Transverse colon (tissue), 4 donors: ENCODE measurements at regions not wholly inside any gene's neighbourhood (a gene's known extent, or its start where the extent isn't known, plus 50 kb on each side); places are given as distances from the start of the nearest gene placed in this dataset.

Experiments
- CTCF ChIP-seq, 5 experiments: fragments of 200-600 bp in 3 of 5; fragments of 450-650 bp in 2 of 5; sonication (generic) in 3 of 5; IDR thresholded peaks; 1 replicate in 2 of 5; 2 replicates in 3 of 5; pipeline ENCODE4 v1.5.1; 2016 to 2017; ENCODE audit warnings: antibody characterized with exemption in 5 of 5, inconsistent platforms in 3 of 5, mild to moderate bottlenecking in 2 of 5, moderate library complexity in 1 of 5
- EP300 ChIP-seq: sonication (generic); formaldehyde crosslinking; IDR thresholded peaks from one replicate; pipeline ENCODE4 v1.6.1; 2017; ENCODE audit warnings: antibody characterized with exemption, low read depth
- POLR2A ChIP-seq: fragments of 450-650 bp; IDR thresholded peaks from one replicate; pipeline ENCODE4 v1.6.1; 2016; ENCODE audit warnings: antibody characterized with exemption, mild to moderate bottlenecking, moderate library complexity
- POLR2AphosphoS5 ChIP-seq, 3 donors: sonication (generic); formaldehyde crosslinking; IDR thresholded peaks; one replicate each; pipeline ENCODE4 v1.6.1; 2016; ENCODE audit warnings: antibody characterized with exemption in 3 of 3

GRCh38 chr17:70533427-70533826, 364.1 kb downstream of the KCNJ2 start:
- TF ChIP-seq CTCF (IDR thresholded peaks at IDR 0.05) (no peak), POLR2AphosphoS5 (IDR thresholded peaks at IDR 0.05) (no peak), EP300 (no peak), POLR2A (no peak)
